GM12878 (cell line): ENCODE measurements at regions not wholly inside any gene's neighbourhood (a gene's known extent, or its start where the extent isn't known, plus 50 kb on each side); places are given as distances from the start of the nearest gene placed in this dataset.

Experiments used
- ATAC-seq: fragments of 200-7000 bp; cut with Tn5 transposase; 3 replicates; pipeline ENCODE4 v1.9.1; 2020; ENCODE audit warnings: mild to moderate bottlenecking, moderate library complexity
- BruUV-seq: library from RNA; stranded (reverse); fragments of 400-500 nt; replicated peaks from 2 replicates; lab custom pipeline; 2021; lab: Mats Ljungman, UMichigan
- CTCF ChIA-PET: fragments of 300-600 bp; sonication (Branson Sonifier 250); formaldehyde crosslinking; extraction: SDS; loops from one replicate; lab custom pipeline; 2021; ENCODE audit warnings: inconsistent platforms; lab: Yijun Ruan, JAX
- POLR2A ChIA-PET: fragments of 350-600 bp; formaldehyde crosslinking; extraction: SDS; loops from one replicate; lab custom pipeline; 2021; ENCODE audit warnings: inconsistent platforms; lab: Charles Lee
- RAD21 ChIA-PET: fragments of 300-600 bp; sonication (Branson Sonifier 250); formaldehyde crosslinking; loops from one replicate; lab custom pipeline; 2023; ENCODE audit warnings: antibody characterized with exemption; ENCODE audit not compliant: unreplicated experiment; lab: Charles Lee
- SMC1A ChIA-PET: fragments of 300-600 bp; sonication (Branson Sonifier 250); formaldehyde crosslinking; loops from one replicate; lab custom pipeline; 2023; ENCODE audit not compliant: unreplicated experiment, uncharacterized antibody; lab: Charles Lee
- DNase-seq: peaks from one replicate; pipeline ENCODE4 v3.0.0-alpha.2; 2011; ENCODE audit warnings: low read depth, low spot score
- FAIRE-seq: peaks from 3 replicates; lab custom pipeline; 2011; peaks lifted over from hg19 to GRCh38; lab: Jason Lieb, UNC
- H2AFZ ChIP-seq: 2 replicates; pipeline ENCODE4 v1.6.0; 2011; ENCODE audit warnings: low read depth, low read length, control low read depth; ENCODE audit not compliant: control insufficient read depth
- H3K27ac ChIP-seq: 2 replicates; pipeline ENCODE4 v1.5.1; 2011; ENCODE audit warnings: control low read depth; ENCODE audit not compliant: control insufficient read depth, insufficient read depth
- H3K27me3 ChIP-seq, 2 experiments: replicated peaks in 1 of 2; 2 replicates each; pipeline versions ENCODE4 v1.6.0 to v1.6.1; 2011; ENCODE audit warnings: low read length in 1 of 2; ENCODE audit not compliant: control insufficient read depth in 2 of 2, insufficient read depth in 2 of 2
- H3K36me3 ChIP-seq, 2 experiments: 2 replicates each; pipeline ENCODE4 v1.5.1; 2011; ENCODE audit warnings: low read length in 1 of 2; ENCODE audit not compliant: control insufficient read depth in 2 of 2, insufficient read depth in 2 of 2
- H3K4me1 ChIP-seq: 2 replicates; pipeline ENCODE4 v1.6.1; 2011; ENCODE audit warnings: mild to moderate bottlenecking, low read length, moderate library complexity, mixed read lengths; ENCODE audit not compliant: control insufficient read depth, insufficient read depth
- H3K4me2 ChIP-seq: 2 replicates; pipeline ENCODE4 v1.6.0; 2011; ENCODE audit warnings: control low read depth; ENCODE audit not compliant: control insufficient read depth, insufficient read depth
- H3K4me3 ChIP-seq: fragments of 200-600 bp; sonication (generic); 2 replicates; pipeline ENCODE4 v1.5.1; 2016
- H3K79me2 ChIP-seq: 2 replicates; pipeline ENCODE4 v1.6.0; 2011; ENCODE audit warnings: low read length; ENCODE audit not compliant: control insufficient read depth, insufficient read depth
- H3K9ac ChIP-seq: 2 replicates; pipeline ENCODE4 v1.8.0; 2011; ENCODE audit warnings: low read length, control low read depth, mixed read lengths; ENCODE audit not compliant: control insufficient read depth, insufficient read depth
- H3K9me3 ChIP-seq: replicated peaks from 3 replicates; pipeline ENCODE4 v1.5.1; 2011; ENCODE audit warnings: mild to moderate bottlenecking, low read length; ENCODE audit not compliant: control insufficient read depth, insufficient read depth
- H4K20me1 ChIP-seq: 2 replicates; pipeline ENCODE4 v1.6.0; 2011; ENCODE audit not compliant: control insufficient read depth, insufficient read depth
- BACH1 ChIP-seq: fragments of 450-650 bp; IDR thresholded peaks from 2 replicates; pipeline ENCODE4 v1.6.1; 2017; ENCODE audit warnings: mild to moderate bottlenecking, borderline replicate concordance
- BMI1 ChIP-seq: fragments of 450-650 bp; IDR thresholded peaks from 2 replicates; pipeline ENCODE4 v1.6.1; 2016; ENCODE audit warnings: mild to moderate bottlenecking, moderate library complexity, borderline replicate concordance
- CHD4 ChIP-seq: fragments of 200-600 bp; sonication (generic); IDR thresholded peaks from 2 replicates; pipeline ENCODE4 v1.6.1; 2016; ENCODE audit warnings: mild to moderate bottlenecking
- CUX1 ChIP-seq: IDR thresholded peaks from 2 replicates; pipeline ENCODE4 v1.6.1; 2012; ENCODE audit warnings: improper control_type of control experiment, low read depth, low read length; ENCODE audit not compliant: insufficient replicate concordance
- ELK1 ChIP-seq: IDR thresholded peaks from 2 replicates; pipeline ENCODE4 v1.6.1; 2012; ENCODE audit warnings: low read depth, low read length, improper control_type of control experiment
- JUNB ChIP-seq: IDR thresholded peaks from 2 replicates; pipeline ENCODE4 v1.6.1; 2016; ENCODE audit warnings: antibody characterized with exemption, mild to moderate bottlenecking
- PML ChIP-seq: IDR thresholded peaks from 2 replicates; pipeline ENCODE4 v1.6.1; 2012; ENCODE audit warnings: low read length, inconsistent platforms
- RAD21 ChIP-seq: IDR thresholded peaks from 2 replicates; pipeline ENCODE4 v1.6.1; 2011; ENCODE audit warnings: mild to moderate bottlenecking, low read depth, low read length, moderate library complexity; ENCODE audit not compliant: insufficient read depth
- RBBP5 ChIP-seq: fragments of 200-600 bp; sonication (generic); conservative IDR thresholded peaks from 2 replicates; pipeline ENCODE4 v1.6.1; 2016
- SREBF1 ChIP-seq: IDR thresholded peaks from 2 replicates; pipeline ENCODE4 v1.6.1; 2012; ENCODE audit warnings: mild to moderate bottlenecking, low read length
- TCF3 ChIP-seq: IDR thresholded peaks from 2 replicates; pipeline ENCODE4 v1.6.1; 2012; ENCODE audit warnings: low read depth, mild to moderate bottlenecking, low read length, borderline replicate concordance; ENCODE audit not compliant: insufficient read depth
- ZNF622 ChIP-seq: fragments of 450-650 bp; IDR thresholded peaks from 2 replicates; pipeline ENCODE4 v1.6.1; 2017; ENCODE audit warnings: mild to moderate bottlenecking, inconsistent platforms
- ZZZ3 ChIP-seq: IDR thresholded peaks from 2 replicates; pipeline ENCODE4 v1.6.1; 2011; ENCODE audit warnings: low read depth; ENCODE audit not compliant: control insufficient read depth, insufficient read length
- WGBS: methylation state at CpG from one replicate; pipeline ENCODE4 v1.1.6; 2016; ENCODE audit warnings: low lambda C conversion rate; ENCODE audit not compliant: insufficient replicate concordance, insufficient coverage; ENCODE audit errors: missing lambda C conversion rate; 5-methylcytosine and 5-hydroxymethylcytosine counted together
- in situ Hi-C: fragments of 300-500 bp; cut with MboI; formaldehyde crosslinking; loops from 9 replicates; pipeline ENCODE4 v1.14.3; 2018; ENCODE audit warnings: mixed read lengths
- intact Hi-C: fragments of 100-400 bp; cut with micrococcal nuclease; formaldehyde crosslinking; loops from one replicate; pipeline ENCODE4 v1.14.2; 2022; ENCODE audit not compliant: unreplicated experiment

- TF ChIP-seq JUNB (no peak), PML (no peak), CUX1 (no peak), SREBF1 (no peak), ELK1 (no peak), ZNF622 (no peak), CHD4 (no peak)
Measured at GRCh38 chr22:22358686-22359085, 114.1 kb downstream of the VPREB1 start (continued).

DNA sequence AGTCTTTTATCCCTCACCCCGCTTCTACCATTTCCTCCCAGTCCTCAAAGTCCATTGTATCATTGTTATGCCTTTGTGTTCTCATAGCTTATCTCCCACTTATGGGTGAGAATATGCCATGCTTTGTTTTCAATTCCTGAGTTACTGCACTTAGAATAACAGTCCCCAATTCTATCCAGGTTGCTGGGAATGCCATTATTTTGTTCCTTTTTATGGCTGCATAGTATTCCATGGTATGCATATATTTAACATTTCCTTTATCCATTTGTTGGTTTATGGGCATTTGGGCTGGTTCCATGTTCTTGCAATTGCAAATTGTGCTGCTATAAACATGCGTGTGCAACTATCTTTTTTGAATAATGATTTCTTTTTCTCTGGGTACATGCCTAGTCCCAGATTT is 114.9 kb downstream of the VPREB1 start:
- FAIRE-seq (no peak), DNase-seq (no peak), ATAC-seq (no peak)
- ChIA-PET CTCF (no interaction called here), RAD21 (no interaction called here), POLR2A (no interaction called here), SMC1A (no interaction called here)
- H3K9ac ChIP-seq: no peak overlapping the region
- H3K79me2 ChIP-seq: no peaks in the 10 kb centered on the region
- H3K4me1 ChIP-seq: no peaks in the 10 kb centered on the region
- H3K36me3 ChIP-seq: no peaks in the 10 kb centered on the region
- no peaks in the 10 kb centered on the region for H3K9me3 ChIP-seq
- WGBS: 59% methylated on average over 2 of the region's 2 CpGs
- intact Hi-C loops: no loop called here
- no peak overlapping the region for H3K27ac ChIP-seq
- H3K4me2 ChIP-seq: no peak overlapping the region
- BruUV-seq: no TSS peak
- H4K20me1 ChIP-seq: no peaks in the 10 kb centered on the region
- H2AFZ ChIP-seq: no peak overlapping the region
- TF ChIP-seq TCF3 (no peak), BACH1 (no peak), RAD21 (no peak), BMI1 (no peak), ZZZ3 (no peak), RBBP5 (no peak)
- H3K4me3 ChIP-seq: no peak overlapping the region
- no peaks in the 10 kb centered on the region for H3K27me3 ChIP-seq
- in situ Hi-C loops: loop anchor here (10.0 kb wide), 2 partner anchors 555 to 775 kb away; no protein-coding TSS in a partner anchor
